Adrenal gland (tissue), 9 donors: ENCODE measurements at regions not wholly inside any gene's neighbourhood (a gene's known extent, or its start where the extent isn't known, plus 50 kb on each side); places are given as distances from the start of the nearest gene placed in this dataset.

Experiments
- DNase-seq, 7 donors: peaks; one replicate each; pipeline ENCODE4 v3.0.0-alpha.2; 2019 to 2020
- H3K27ac ChIP-seq, 5 donors: fragments of 200-600 bp; sonication (generic) in 4 of 5; 1 replicate in 3 of 5; 2 replicates in 2 of 5; pipeline versions ENCODE4 v1.5.1 to v1.8.0; 2016 to 2020; ENCODE audit warnings: mild to moderate bottlenecking in 1 of 5
- H3K27me3 ChIP-seq: fragments of 200-600 bp; 2 replicates; pipeline ENCODE4 v1.8.0; 2021
- H3K36me3 ChIP-seq, 2 donors: fragments of 200-600 bp; replicated peaks in 1 of 2; 1 replicate in 1 of 2; 2 replicates in 1 of 2; pipeline versions ENCODE4 v1.5.1 to v1.8.0; 2018 to 2022
- H3K4me1 ChIP-seq, 2 donors: fragments of 200-600 bp; replicated peaks in 1 of 2; 1 replicate in 1 of 2; 2 replicates in 1 of 2; pipeline versions ENCODE4 v1.5.1 to v1.8.0; 2018 to 2021
- H3K4me3 ChIP-seq, 4 donors: fragments of 200-600 bp; sonication (generic) in 3 of 4; one replicate each; pipeline ENCODE4 v1.5.1; 2016 to 2018
- H3K9me3 ChIP-seq, 3 donors: fragments of 200-600 bp; sonication (generic) in 1 of 3; replicated peaks in 1 of 3; 1 replicate in 2 of 3; 2 replicates in 1 of 3; pipeline versions ENCODE4 v1.5.1 to v1.8.0; 2016 to 2021
- POLR2A ChIP-seq, 2 donors: fragments of 450-650 bp; IDR thresholded peaks; one replicate each; pipeline ENCODE4 v1.6.1; 2017; ENCODE audit warnings: antibody characterized with exemption in 2 of 2, mild to moderate bottlenecking in 2 of 2, moderate library complexity in 1 of 2
- WGBS, 4 donors: extraction: QIAGEN DNeasy Blood & Tissue Kit in 2 of 4; methylation state at CpG; one replicate each; pipeline versions ENCODE4 v1.1.5 to v1.1.7; 2013 to 2017; 5-methylcytosine and 5-hydroxymethylcytosine counted together
- intact Hi-C, 2 donors: fragments of 100-400 bp; cut with DNase I; formaldehyde crosslinking; loops; one replicate each; pipeline versions ENCODE4 v1.14.1 to v1.15.0; 2022 to 2023
- TF ChIP-seq, protein P1 (sequence below), 6 experiments: fragments of 450-650 bp in 4 of 6; fragments of 200-600 bp in 2 of 6; sonication (generic) in 1 of 6; IDR thresholded peaks; 1 replicate in 5 of 6; 2 replicates in 1 of 6; pipeline versions ENCODE4 v1.5.1 to v1.8.0; 2016 to 2021; ENCODE audit warnings: antibody characterized with exemption in 6 of 6, mild to moderate bottlenecking in 2 of 6, moderate library complexity in 1 of 6
- donor health status: healthy with polysubstance abuse.
- donor health status: Bipolar disorder and iron deficiency.
- donor health status: DM: yes; HTN: yes; CAD: no.
- donor health status: DM: no; HTN: no; CAD: no.
- donor health status: DM: no; HTN: no; CAD: no.

DNA sequence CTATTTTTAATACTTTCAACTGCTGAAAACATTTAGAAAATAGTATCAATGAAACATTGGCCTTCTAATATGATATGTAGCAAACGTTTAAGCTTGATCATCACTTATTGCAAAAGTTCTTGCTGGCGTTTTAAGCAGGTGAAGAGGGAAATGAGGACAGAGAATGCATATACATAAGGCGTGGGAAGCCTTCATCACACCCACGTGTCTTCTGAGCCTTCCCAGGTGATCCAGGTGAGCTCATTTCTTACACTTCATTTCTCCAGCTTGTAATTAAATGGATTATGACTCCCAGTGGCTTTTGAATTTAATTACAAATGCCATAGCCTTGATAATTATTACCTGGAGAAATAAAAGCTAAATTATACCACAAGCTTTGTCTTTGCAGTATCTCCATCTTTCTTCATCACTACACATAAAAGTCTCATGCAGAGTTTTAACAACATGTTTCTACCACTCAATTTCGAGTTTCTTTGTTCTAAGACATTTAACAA lies 1973.8 kb downstream of the MRPL39 start:
- H3K36me3 ChIP-seq: no peaks in the 10 kb centered on the region
- intact Hi-C loops: no loop called here
- DNase-seq: no peak
- 49 to 70% (median 61%) methylated on average over 5 of the region's 5 CpGs for whole genome bisulfite sequencing, 4 donors
- no peak for TF ChIP-seq POLR2A (IDR thresholded peaks at IDR 0.05)
- TF ChIP-seq, protein P1, sequence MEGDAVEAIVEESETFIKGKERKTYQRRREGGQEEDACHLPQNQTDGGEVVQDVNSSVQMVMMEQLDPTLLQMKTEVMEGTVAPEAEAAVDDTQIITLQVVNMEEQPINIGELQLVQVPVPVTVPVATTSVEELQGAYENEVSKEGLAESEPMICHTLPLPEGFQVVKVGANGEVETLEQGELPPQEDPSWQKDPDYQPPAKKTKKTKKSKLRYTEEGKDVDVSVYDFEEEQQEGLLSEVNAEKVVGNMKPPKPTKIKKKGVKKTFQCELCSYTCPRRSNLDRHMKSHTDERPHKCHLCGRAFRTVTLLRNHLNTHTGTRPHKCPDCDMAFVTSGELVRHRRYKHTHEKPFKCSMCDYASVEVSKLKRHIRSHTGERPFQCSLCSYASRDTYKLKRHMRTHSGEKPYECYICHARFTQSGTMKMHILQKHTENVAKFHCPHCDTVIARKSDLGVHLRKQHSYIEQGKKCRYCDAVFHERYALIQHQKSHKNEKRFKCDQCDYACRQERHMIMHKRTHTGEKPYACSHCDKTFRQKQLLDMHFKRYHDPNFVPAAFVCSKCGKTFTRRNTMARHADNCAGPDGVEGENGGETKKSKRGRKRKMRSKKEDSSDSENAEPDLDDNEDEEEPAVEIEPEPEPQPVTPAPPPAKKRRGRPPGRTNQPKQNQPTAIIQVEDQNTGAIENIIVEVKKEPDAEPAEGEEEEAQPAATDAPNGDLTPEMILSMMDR (IDR thresholded peaks at IDR 0.05): no peak
- no peaks in the 10 kb centered on the region for H3K27me3 ChIP-seq
- H3K27ac ChIP-seq: no peak overlapping the region
- H3K4me3 ChIP-seq: no peak overlapping the region
- H3K4me1 ChIP-seq: no peaks in the 10 kb centered on the region
- no peaks in the 10 kb centered on the region for H3K9me3 ChIP-seq

GRCh38 chr21:23624281-23624680 lies 1983.0 kb downstream of the MRPL39 start:
- H3K9me3 ChIP-seq: no peaks in the 10 kb centered on the region
- H3K27me3 ChIP-seq: no peaks in the 10 kb centered on the region
- H3K27ac ChIP-seq: no peak overlapping the region
- H3K36me3 ChIP-seq: no peaks in the 10 kb centered on the region
- H3K4me1 ChIP-seq: no peaks in the 10 kb centered on the region
- DNase-seq: no peak
- 52 to 68% (median 60%) methylated on average over 3 of the region's 3 CpGs for WGBS, 4 donors
- TF ChIP-seq, protein P1 (IDR thresholded peaks at IDR 0.05): no peak
- TF ChIP-seq POLR2A (IDR thresholded peaks at IDR 0.05): no peak
- intact Hi-C loops: no loop called here
- H3K4me3 ChIP-seq: no peak overlapping the region

DNA sequence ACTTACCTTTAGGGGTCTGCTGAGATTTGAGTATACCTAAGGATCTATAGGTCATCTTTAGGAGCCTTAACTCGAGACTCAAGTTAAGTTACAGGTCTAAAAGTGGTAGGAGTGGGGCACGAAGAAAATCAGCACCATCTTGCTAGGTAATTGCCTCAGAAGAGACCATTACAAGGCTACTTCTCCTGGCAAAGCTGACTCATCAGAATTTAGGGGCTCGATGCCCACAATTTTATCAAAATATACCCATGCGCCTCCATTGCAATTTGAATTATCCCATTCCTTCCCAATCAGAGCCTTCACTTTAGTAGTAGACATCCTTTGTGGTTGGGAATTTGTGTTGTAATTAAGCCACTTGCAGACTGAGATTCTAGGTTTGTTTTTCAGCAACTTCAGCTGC lies 1994.3 kb downstream of the MRPL39 start:
- TF ChIP-seq POLR2A (IDR thresholded peaks at IDR 0.05): no peak
- TF ChIP-seq, protein P1 (IDR thresholded peaks at IDR 0.05): no peak

GRCh38 chr21:23612210-23612609 lies 1995.1 kb downstream of the MRPL39 start:
- TF ChIP-seq POLR2A (IDR thresholded peaks at IDR 0.05): no peak
- TF ChIP-seq, protein P1 (IDR thresholded peaks at IDR 0.05): no peak
- Histone ChIP-seq H3K9me3 (no peaks in the 10 kb centered on the region), H3K27me3 (no peaks in the 10 kb centered on the region), H3K4me1 (no peaks in the 10 kb centered on the region), H3K36me3 (no peaks in the 10 kb centered on the region), H3K27ac (no peak overlapping the region), H3K4me3 (no peak overlapping the region)
- intact Hi-C loops: no loop called here
- WGBS, 4 donors: 50 to 74% (median 63%) methylated on average over 1 of the region's 1 CpG
- no peak for DNase-seq

More for the DNA sequence above, 1994.3 kb downstream of the MRPL39 start:
- Histone ChIP-seq H3K27ac (no peak overlapping the region), H3K4me1 (no peaks in the 10 kb centered on the region), H3K27me3 (no peaks in the 10 kb centered on the region), H3K36me3 (no peaks in the 10 kb centered on the region), H3K9me3 (no peaks in the 10 kb centered on the region), H3K4me3 (no peak overlapping the region)
- intact Hi-C loops: no loop called here
- 60 to 72% (median 65%) methylated on average over 4 of the region's 4 CpGs for WGBS, 4 donors
- no peak for DNase-seq
